ENCODE measurements at regions not wholly inside any gene's neighbourhood (a gene's known extent, or its start where the extent isn't known, plus 50 kb on each side); places are given as distances from the start of the nearest gene placed in this dataset.
"Not testable (repeated sequence)": the region's sequence is repeated elsewhere in the genome, so short reads cannot be mapped to it uniquely, and the experiment has no call there.

GRCh38 chr2:91567546-91568335 lies 2876.3 kb downstream of the RPIA start:
- not testable (repeated sequence) for TF ChIP-seq POLR2AphosphoS5 (IDR thresholded peaks at IDR 0.05); CTCF (IDR thresholded peaks at IDR 0.05); POLR2A (IDR thresholded peaks at IDR 0.05; ENCODE audit: low read depth)

All from esophagus muscularis mucosa (tissue), 3 donors.